ENCODE measurements at regions not wholly inside any gene's neighbourhood (a gene's known extent, or its start where the extent isn't known, plus 50 kb on each side); places are given as distances from the start of the nearest gene placed in this dataset.

DNA sequence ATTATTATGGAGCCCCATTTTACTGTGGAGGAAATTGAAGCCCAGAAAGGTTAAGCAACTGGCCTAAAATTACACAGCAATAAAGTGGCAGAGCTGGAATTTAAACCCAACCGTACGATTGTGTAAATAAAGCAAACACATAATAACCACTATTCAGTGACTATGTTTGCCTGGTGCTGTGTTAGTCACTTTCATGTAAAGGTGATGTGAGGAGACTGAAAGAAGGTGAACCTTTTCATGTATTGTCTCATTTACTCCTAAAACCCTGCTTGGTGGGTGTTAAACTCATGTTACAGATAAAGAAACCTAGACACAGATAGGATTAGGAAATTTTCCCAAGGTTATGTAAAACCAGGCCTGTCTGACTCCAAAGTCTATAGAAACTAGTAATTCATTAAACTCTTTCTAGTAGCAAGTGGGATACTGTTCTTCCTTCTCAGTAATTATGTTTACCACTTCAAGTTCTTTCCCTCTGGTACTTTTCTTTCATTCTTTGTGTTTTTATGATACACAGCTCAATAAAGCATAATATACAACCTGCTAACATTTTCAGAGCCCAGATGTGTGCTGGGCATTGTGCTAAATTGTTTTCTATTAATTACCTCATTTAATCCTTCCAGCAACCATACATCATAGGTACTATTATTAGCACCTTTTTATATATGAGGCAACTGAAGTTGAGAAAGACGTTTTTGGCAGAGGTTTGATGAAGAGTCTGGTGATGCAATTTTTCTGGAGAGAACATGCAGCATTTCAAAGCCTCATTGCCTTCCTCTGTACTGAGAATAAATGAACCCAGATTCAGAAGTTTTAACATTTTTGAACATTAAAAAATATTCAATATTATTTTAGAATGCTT lies 202.7 kb downstream of the SPRY1 start:
- TF ChIP-seq, protein P1, sequence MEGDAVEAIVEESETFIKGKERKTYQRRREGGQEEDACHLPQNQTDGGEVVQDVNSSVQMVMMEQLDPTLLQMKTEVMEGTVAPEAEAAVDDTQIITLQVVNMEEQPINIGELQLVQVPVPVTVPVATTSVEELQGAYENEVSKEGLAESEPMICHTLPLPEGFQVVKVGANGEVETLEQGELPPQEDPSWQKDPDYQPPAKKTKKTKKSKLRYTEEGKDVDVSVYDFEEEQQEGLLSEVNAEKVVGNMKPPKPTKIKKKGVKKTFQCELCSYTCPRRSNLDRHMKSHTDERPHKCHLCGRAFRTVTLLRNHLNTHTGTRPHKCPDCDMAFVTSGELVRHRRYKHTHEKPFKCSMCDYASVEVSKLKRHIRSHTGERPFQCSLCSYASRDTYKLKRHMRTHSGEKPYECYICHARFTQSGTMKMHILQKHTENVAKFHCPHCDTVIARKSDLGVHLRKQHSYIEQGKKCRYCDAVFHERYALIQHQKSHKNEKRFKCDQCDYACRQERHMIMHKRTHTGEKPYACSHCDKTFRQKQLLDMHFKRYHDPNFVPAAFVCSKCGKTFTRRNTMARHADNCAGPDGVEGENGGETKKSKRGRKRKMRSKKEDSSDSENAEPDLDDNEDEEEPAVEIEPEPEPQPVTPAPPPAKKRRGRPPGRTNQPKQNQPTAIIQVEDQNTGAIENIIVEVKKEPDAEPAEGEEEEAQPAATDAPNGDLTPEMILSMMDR (IDR thresholded peaks at IDR 0.05), result no peak
- no peak for TF ChIP-seq POLR2A (IDR thresholded peaks at IDR 0.05)
